ENCODE measurements at regions not wholly inside any gene's neighbourhood (a gene's known extent, or its start where the extent isn't known, plus 50 kb on each side); places are given as distances from the start of the nearest gene placed in this dataset.

- TF ChIP-seq E2F1 (CRISPR knock-in tag; IDR thresholded peaks at IDR 0.05) = no peak
- TF ChIP-seq FOXP4 (CRISPR knock-in tag; IDR thresholded peaks at IDR 0.05) = no peak
Observed at GRCh38 chr5:117733051-117733450, 1158.4 kb upstream of the SEMA6A start (continued).

GRCh38 chr5:117732264-117732663 is 1157.6 kb upstream of the SEMA6A start:
- H3K9me3 Mint-ChIP-seq = no peaks in the 10 kb centered on the region
- H3K27ac Mint-ChIP-seq = no peak overlapping the region
- no peak for TF ChIP-seq ETV6 (CRISPR knock-in tag; IDR thresholded peaks at IDR 0.05)
- TF ChIP-seq ATF1 (CRISPR knock-in tag; IDR thresholded peaks at IDR 0.05) = no peak
- TF ChIP-seq ZNF281 (CRISPR knock-in tag; IDR thresholded peaks at IDR 0.05) = no peak
- no peak for TF ChIP-seq ZMAT4 (CRISPR knock-in tag; IDR thresholded peaks at IDR 0.05)
- no peak for TF ChIP-seq ZNF317 (CRISPR knock-in tag; IDR thresholded peaks at IDR 0.05; ENCODE audit: borderline replicate concordance, low read depth)
- TF ChIP-seq JUN (CRISPR knock-in tag; IDR thresholded peaks at IDR 0.05) = no peak
- no peak for TF ChIP-seq AR (CRISPR knock-in tag; IDR thresholded peaks at IDR 0.05)
- no peak for TF ChIP-seq CREB1 (CRISPR knock-in tag; IDR thresholded peaks at IDR 0.05)
- TF ChIP-seq IRF2 (CRISPR knock-in tag; IDR thresholded peaks at IDR 0.05; ENCODE audit: borderline replicate concordance, low read depth) = no peak
- TF ChIP-seq NFATC4 (CRISPR knock-in tag; IDR thresholded peaks at IDR 0.05) = no peak
- TF ChIP-seq, protein P1, sequence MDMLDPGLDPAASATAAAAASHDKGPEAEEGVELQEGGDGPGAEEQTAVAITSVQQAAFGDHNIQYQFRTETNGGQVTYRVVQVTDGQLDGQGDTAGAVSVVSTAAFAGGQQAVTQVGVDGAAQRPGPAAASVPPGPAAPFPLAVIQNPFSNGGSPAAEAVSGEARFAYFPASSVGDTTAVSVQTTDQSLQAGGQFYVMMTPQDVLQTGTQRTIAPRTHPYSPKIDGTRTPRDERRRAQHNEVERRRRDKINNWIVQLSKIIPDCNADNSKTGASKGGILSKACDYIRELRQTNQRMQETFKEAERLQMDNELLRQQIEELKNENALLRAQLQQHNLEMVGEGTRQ (CRISPR knock-in tag; IDR thresholded peaks at IDR 0.05) = no peak
- TF ChIP-seq TEAD1 (CRISPR knock-in tag; IDR thresholded peaks at IDR 0.05) = no peak
- TF ChIP-seq MXD4 (CRISPR knock-in tag; IDR thresholded peaks at IDR 0.05; ENCODE audit: borderline replicate concordance) = no peak
- no peak for TF ChIP-seq FOXP4 (CRISPR knock-in tag; IDR thresholded peaks at IDR 0.05)
- TF ChIP-seq SOX15 (CRISPR knock-in tag; IDR thresholded peaks at IDR 0.05) = no peak
- TF ChIP-seq SMAD4 (CRISPR knock-in tag; IDR thresholded peaks at IDR 0.05) = no peak
- POLR2A ChIA-PET = no interaction called here
- no peaks in the 10 kb centered on the region for H3K36me3 Mint-ChIP-seq
- CTCF ChIA-PET = no interaction called here
- H3K4me3 Mint-ChIP-seq = no peak overlapping the region
- no peaks in the 10 kb centered on the region for H3K27me3 Mint-ChIP-seq (ENCODE audit: low read depth)
- H3K4me1 Mint-ChIP-seq = peaks cover 2% of the 10 kb centered on the region; the same call in 1 of the 2 replicates
- ATAC-seq = no peak
- DNase-seq (ENCODE audit: low spot score) = no peak
